Erythroblast (primary cell): ENCODE measurements at regions not wholly inside any gene's neighbourhood (a gene's known extent, or its start where the extent isn't known, plus 50 kb on each side); places are given as distances from the start of the nearest gene placed in this dataset.

Experiments used
- GATA1 ChIP-seq: IDR thresholded peaks from 2 replicates; pipeline ENCODE4 v1.6.1; 2011; ENCODE audit warnings: low read depth, mild to moderate bottlenecking, control low read depth, low read length, moderate library complexity
- POLR2A ChIP-seq: IDR thresholded peaks from 2 replicates; pipeline ENCODE4 v1.6.1; 2011; ENCODE audit warnings: mild to moderate bottlenecking, low read length

- TF ChIP-seq POLR2A, result no peak
- no peak for TF ChIP-seq GATA1
These were observed 62.8 kb upstream of the PITRM1 start for GRCh38 chr10:3235395-3235794.
